RWPE1 (cell line): ENCODE measurements at regions not wholly inside any gene's neighbourhood (a gene's known extent, or its start where the extent isn't known, plus 50 kb on each side); places are given as distances from the start of the nearest gene placed in this dataset.
"Not testable (repeated sequence)": the region's sequence is repeated elsewhere in the genome, so short reads cannot be mapped to it uniquely, and the experiment has no call there.

Experiments used
- CTCF ChIA-PET: fragments of 350-600 bp; sonication (Branson Sonifier 250); formaldehyde crosslinking; extraction: SDS; loops from one replicate; lab custom pipeline; 2021; lab: Yijun Ruan, JAX
- POLR2A ChIA-PET: fragments of 400-600 bp; formaldehyde crosslinking; extraction: SDS; loops from one replicate; lab custom pipeline; 2020; ENCODE audit warnings: antibody characterized with exemption; ENCODE audit not compliant: low non-redundant PET; lab: Yijun Ruan, JAX
- DNase-seq: peaks from one replicate; pipeline ENCODE4 v3.0.0; 2012; ENCODE audit warnings: low spot score
- H3K27ac ChIP-seq: fragments of 450-650 bp; 2 replicates; pipeline ENCODE4 v1.5.1; 2017
- CTCF ChIP-seq: fragments of 450-650 bp; conservative IDR thresholded peaks from 2 replicates; pipeline ENCODE4 v1.5.1; 2017; ENCODE audit warnings: low read depth, mild to moderate bottlenecking

- ChIA-PET CTCF (interaction anchor here (1.3 kb wide), 1 partner anchor 9 kb away, joined by 3 read pairs; no protein-coding TSS in a partner anchor), POLR2A (no interaction called here)
- no peak overlapping the region for H3K27ac ChIP-seq
- no peak for TF ChIP-seq CTCF
- DNase-seq, result no peak
Observed at GRCh38 chr6:6987749-6988148, 120.0 kb upstream of the RREB1 start.

- not testable (repeated sequence) for DNase-seq, H3K27ac ChIP-seq
- CTCF ChIA-PET, result interaction anchor here (0.6 to 0.7 kb wide), 2 partner anchors 122 to 207 kb away, joined by 3 to 6 read pairs; no protein-coding TSS in a partner anchor
- POLR2A ChIA-PET, result interaction anchor here (0.7 kb wide), 1 partner anchor 142 kb away, joined by 3 read pairs; no protein-coding TSS in a partner anchor
Observed at GRCh38 chr6:6990059-6990458, 117.7 kb upstream of the RREB1 start.

GRCh38 chr6:6993503-6994237 is 114.1 kb upstream of the RREB1 start:
- no peak overlapping the region for H3K27ac ChIP-seq
- DNase-seq, result no peak
- POLR2A ChIA-PET, result no interaction called here
- CTCF ChIA-PET, result no interaction called here
- TF ChIP-seq CTCF, result no peak

GRCh38 chr6:6994796-6995195 is 113.0 kb upstream of the RREB1 start:
- no peak for DNase-seq
- ChIA-PET POLR2A (no interaction called here), CTCF (no interaction called here)
- TF ChIP-seq CTCF, result no peak
- H3K27ac ChIP-seq, result no peak overlapping the region

GRCh38 chr6:6995328-6995727 is 112.4 kb upstream of the RREB1 start:
- no peak overlapping the region for H3K27ac ChIP-seq
- POLR2A ChIA-PET, result no interaction called here
- no peak for DNase-seq
- no peak for TF ChIP-seq CTCF
- CTCF ChIA-PET, result interaction anchor here (0.6 to 0.7 kb wide), 2 partner anchors 56 to 556 kb away, joined by 3 to 4 read pairs; no protein-coding TSS in a partner anchor

- POLR2A ChIA-PET, result no interaction called here
- DNase-seq, result no peak
- TF ChIP-seq CTCF, result no peak
- CTCF ChIA-PET, result interaction anchor here (0.7 kb wide), 1 partner anchor 55 kb away, joined by 3 read pairs; no protein-coding TSS in a partner anchor
- no peak overlapping the region for H3K27ac ChIP-seq
Observed at GRCh38 chr6:6996124-6996523, 111.6 kb upstream of the RREB1 start.
